Activated B cell treated with CpG ODN at 0.5 μM for 24 hours (primary cell): ENCODE measurements at regions not wholly inside any gene's neighbourhood (a gene's known extent, or its start where the extent isn't known, plus 50 kb on each side); places are given as distances from the start of the nearest gene placed in this dataset.

Experiments
- ATAC-seq: fragments of 200-7000 bp; cut with Tn5 transposase; one replicate; pipeline ENCODE4 v1.10.0; 2021; ENCODE audit warnings: low read depth, mild to moderate bottlenecking, moderate library complexity
- CTCF ChIA-PET: fragments of 350-600 bp; sonication (Branson Sonifier 250); formaldehyde crosslinking; loops from one replicate; lab custom pipeline; 2021; ENCODE audit warnings: antibody characterized with exemption; lab: Charles Lee
- POLR2A ChIA-PET: fragments of 350-600 bp; sonication (Branson Sonifier 250); formaldehyde crosslinking; loops from one replicate; lab custom pipeline; 2021; ENCODE audit warnings: antibody characterized with exemption; lab: Charles Lee
- DNase-seq: peaks from one replicate; pipeline ENCODE4 v3.0.0; 2022
- H3K27ac Mint-ChIP-seq: one replicate; pipeline ENCODE4 v1.8.0; 2020; ENCODE audit warnings: mixed read lengths
- H3K27me3 Mint-ChIP-seq: one replicate; pipeline ENCODE4 v1.8.0; 2021; ENCODE audit warnings: mixed read lengths
- H3K36me3 Mint-ChIP-seq: one replicate; pipeline ENCODE4 v1.8.0; 2021; ENCODE audit warnings: low read depth, mixed read lengths
- H3K4me1 Mint-ChIP-seq: one replicate; pipeline ENCODE4 v1.8.0; 2021; ENCODE audit warnings: mixed read lengths
- H3K4me3 Mint-ChIP-seq: one replicate; pipeline ENCODE4 v1.8.0; 2020; ENCODE audit warnings: mild to moderate bottlenecking, mixed read lengths
- H3K9me3 Mint-ChIP-seq: one replicate; pipeline ENCODE4 v1.8.0; 2020; ENCODE audit warnings: mixed read lengths
- CTCF ChIP-seq: fragments of 200-600 bp; IDR thresholded peaks from one replicate; pipeline ENCODE4 v1.8.0; 2022; ENCODE audit warnings: antibody characterized with exemption, mild to moderate bottlenecking
- intact Hi-C: fragments of 100-400 bp; cut with micrococcal nuclease; formaldehyde crosslinking; loops from one replicate; pipeline ENCODE4 v1.15.1; 2024

- peak overlapping the region; percentile 25 for H3K4me3 Mint-ChIP-seq
- CTCF ChIA-PET = no interaction called here
- H3K27me3 Mint-ChIP-seq = no peaks in the 10 kb centered on the region
Measured at GRCh38 chr6:12363651-12364381, 73.7 kb downstream of the EDN1 start.

GRCh38 chr6:12364621-12365020 lies 74.5 kb downstream of the EDN1 start:
- ChIA-PET POLR2A (no interaction called here), CTCF (no interaction called here)
- no peak for DNase-seq
- no peaks in the 10 kb centered on the region for H3K9me3 Mint-ChIP-seq
- ATAC-seq = no peak
- no peak overlapping the region for H3K27ac Mint-ChIP-seq
- intact Hi-C loops = no loop called here
- peaks cover 13% of the 10 kb centered on the region for H3K4me1 Mint-ChIP-seq
- no peaks in the 10 kb centered on the region for H3K27me3 Mint-ChIP-seq
- no peaks in the 10 kb centered on the region for H3K36me3 Mint-ChIP-seq
- no peak for TF ChIP-seq CTCF
- H3K4me3 Mint-ChIP-seq = no peak overlapping the region

More at GRCh38 chr6:12363651-12364381, 73.7 kb downstream of the EDN1 start:
- peak; percentile 46 for ATAC-seq
- no peak for TF ChIP-seq CTCF
- intact Hi-C loops = no loop called here
- Mint-ChIP-seq H3K36me3 (no peaks in the 10 kb centered on the region), H3K9me3 (no peaks in the 10 kb centered on the region), H3K27ac (peak overlapping the region; percentile 71), H3K4me1 (peaks cover 12% of the 10 kb centered on the region)
- no peak for DNase-seq
- POLR2A ChIA-PET = interaction anchor here (0.6 to 1.2 kb wide), 4 partner anchors 9 to 1525 kb away, joined by 3 to 7 read pairs (median 4); no protein-coding TSS in a partner anchor

- H3K36me3 Mint-ChIP-seq = no peaks in the 10 kb centered on the region
Measured at GRCh38 chr6:12366731-12367130, 76.6 kb downstream of the EDN1 start.

GRCh38 chr6:12367412-12367811 lies 77.3 kb downstream of the EDN1 start:
- TF ChIP-seq CTCF = no peak
- no peaks in the 10 kb centered on the region for H3K27me3 Mint-ChIP-seq
- DNase-seq (no peak), ATAC-seq (no peak)
- no peaks in the 10 kb centered on the region for H3K9me3 Mint-ChIP-seq
- no peaks in the 10 kb centered on the region for H3K36me3 Mint-ChIP-seq
- H3K4me3 Mint-ChIP-seq = no peak overlapping the region
- ChIA-PET POLR2A (interaction anchor here (0.9 kb wide), 1 partner anchor 20 kb away, joined by 3 read pairs; no protein-coding TSS in a partner anchor), CTCF (no interaction called here)
- H3K27ac Mint-ChIP-seq = no peak overlapping the region
- intact Hi-C loops = no loop called here
- H3K4me1 Mint-ChIP-seq = peaks cover 20% of the 10 kb centered on the region

More at GRCh38 chr6:12366731-12367130, 76.6 kb downstream of the EDN1 start:
- POLR2A ChIA-PET = interaction anchor here (0.9 kb wide), 1 partner anchor 19 kb away, joined by 3 read pairs; no protein-coding TSS in a partner anchor
- H3K27me3 Mint-ChIP-seq = no peaks in the 10 kb centered on the region
- H3K9me3 Mint-ChIP-seq = no peaks in the 10 kb centered on the region
- no peak overlapping the region for H3K27ac Mint-ChIP-seq
- CTCF ChIA-PET = no interaction called here
- ATAC-seq (no peak), DNase-seq (no peak)
- intact Hi-C loops = no loop called here
- H3K4me1 Mint-ChIP-seq = peaks cover 20% of the 10 kb centered on the region
- no peak for TF ChIP-seq CTCF
- no peak overlapping the region for H3K4me3 Mint-ChIP-seq

GRCh38 chr6:12369355-12369754 lies 79.2 kb downstream of the EDN1 start:
- intact Hi-C loops = no loop called here
- Mint-ChIP-seq H3K9me3 (no peaks in the 10 kb centered on the region), H3K27ac (no peak overlapping the region), H3K36me3 (no peaks in the 10 kb centered on the region), H3K4me1 (peaks cover 12% of the 10 kb centered on the region), H3K4me3 (no peak overlapping the region), H3K27me3 (no peaks in the 10 kb centered on the region)
- CTCF ChIA-PET = interaction anchor here (1.3 kb wide), 1 partner anchor 79 kb away, joined by 3 read pairs; the partner anchor contains the start of gene EDN1
- no peak for TF ChIP-seq CTCF
- no peak for DNase-seq
- ATAC-seq = no peak
- POLR2A ChIA-PET = interaction anchor here (0.5 to 0.8 kb wide), 2 partner anchors 34 to 295 kb away, joined by 3 read pairs; no protein-coding TSS in a partner anchor
